ENCODE measurements at regions not wholly inside any gene's neighbourhood (a gene's known extent, or its start where the extent isn't known, plus 50 kb on each side); places are given as distances from the start of the nearest gene placed in this dataset.
"Not testable (repeated sequence)": the region's sequence is repeated elsewhere in the genome, so short reads cannot be mapped to it uniquely, and the experiment has no call there.

DNA sequence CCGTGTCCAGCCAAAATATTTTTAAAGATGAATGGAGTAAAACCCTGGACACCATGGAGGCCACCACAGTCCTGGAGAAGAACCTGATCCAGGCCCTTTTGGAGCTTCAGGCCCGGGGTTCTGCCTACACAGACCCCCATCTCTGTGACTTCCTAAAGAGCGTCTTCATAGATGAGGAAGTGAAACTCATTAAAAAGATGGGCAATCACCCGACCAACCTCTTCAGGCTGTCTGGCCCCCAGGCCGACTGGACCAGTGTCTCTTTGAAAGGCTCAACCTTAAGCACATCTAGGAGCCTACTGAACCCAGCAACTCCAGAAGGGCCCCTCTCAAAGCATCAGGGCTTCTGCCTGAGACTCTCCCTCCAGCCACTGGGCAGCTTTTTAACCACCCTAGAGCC, 107.9 kb upstream of the FAM174B start:
- no peak overlapping the region for H3K4me3 Mint-ChIP-seq

GRCh38 chr15:92768131-92768530, 112.6 kb upstream of the FAM174B start:
- DNase-seq (ENCODE audit: extremely low spot score, unreplicated experiment): peak; percentile 18
- H3K4me1 Mint-ChIP-seq (ENCODE audit: unreplicated experiment); H3K36me3 Mint-ChIP-seq; H3K4me3 Mint-ChIP-seq; H3K27me3 Mint-ChIP-seq; H3K9me3 Mint-ChIP-seq; H3K27ac Mint-ChIP-seq: not testable (repeated sequence)

More for the DNA sequence above, 107.9 kb upstream of the FAM174B start:
- H3K27ac Mint-ChIP-seq: no peak overlapping the region
- H3K36me3 Mint-ChIP-seq: no peaks in the 10 kb centered on the region
- no peak for TF ChIP-seq CTCF (conservative IDR thresholded peaks at IDR 0.05)
- DNase-seq (ENCODE audit: extremely low spot score, unreplicated experiment): no peak
- H3K27me3 Mint-ChIP-seq: no peaks in the 10 kb centered on the region
- no peaks in the 10 kb centered on the region for H3K4me1 Mint-ChIP-seq (ENCODE audit: unreplicated experiment)
- no peaks in the 10 kb centered on the region for H3K9me3 Mint-ChIP-seq

GRCh38 chr15:92770641-92771040, 115.1 kb upstream of the FAM174B start:
- no peak for TF ChIP-seq CTCF (conservative IDR thresholded peaks at IDR 0.05)
- Mint-ChIP-seq H3K4me3 (no peak overlapping the region), H3K36me3 (no peaks in the 10 kb centered on the region), H3K9me3 (no peaks in the 10 kb centered on the region), H3K4me1 (ENCODE audit: unreplicated experiment) (no peaks in the 10 kb centered on the region), H3K27ac (no peak overlapping the region), H3K27me3 (no peaks in the 10 kb centered on the region)
- DNase-seq (ENCODE audit: extremely low spot score, unreplicated experiment): peak; percentile 24

GRCh38 chr15:92772061-92772460, 116.5 kb upstream of the FAM174B start:
- DNase-seq (ENCODE audit: extremely low spot score, unreplicated experiment): peak; percentile 25
- H3K9me3 Mint-ChIP-seq: no peaks in the 10 kb centered on the region
- H3K36me3 Mint-ChIP-seq: no peaks in the 10 kb centered on the region
- H3K4me1 Mint-ChIP-seq (ENCODE audit: unreplicated experiment): no peaks in the 10 kb centered on the region
- no peak for TF ChIP-seq CTCF (conservative IDR thresholded peaks at IDR 0.05)
- no peak overlapping the region for H3K4me3 Mint-ChIP-seq
- no peak overlapping the region for H3K27ac Mint-ChIP-seq
- no peaks in the 10 kb centered on the region for H3K27me3 Mint-ChIP-seq

DNA sequence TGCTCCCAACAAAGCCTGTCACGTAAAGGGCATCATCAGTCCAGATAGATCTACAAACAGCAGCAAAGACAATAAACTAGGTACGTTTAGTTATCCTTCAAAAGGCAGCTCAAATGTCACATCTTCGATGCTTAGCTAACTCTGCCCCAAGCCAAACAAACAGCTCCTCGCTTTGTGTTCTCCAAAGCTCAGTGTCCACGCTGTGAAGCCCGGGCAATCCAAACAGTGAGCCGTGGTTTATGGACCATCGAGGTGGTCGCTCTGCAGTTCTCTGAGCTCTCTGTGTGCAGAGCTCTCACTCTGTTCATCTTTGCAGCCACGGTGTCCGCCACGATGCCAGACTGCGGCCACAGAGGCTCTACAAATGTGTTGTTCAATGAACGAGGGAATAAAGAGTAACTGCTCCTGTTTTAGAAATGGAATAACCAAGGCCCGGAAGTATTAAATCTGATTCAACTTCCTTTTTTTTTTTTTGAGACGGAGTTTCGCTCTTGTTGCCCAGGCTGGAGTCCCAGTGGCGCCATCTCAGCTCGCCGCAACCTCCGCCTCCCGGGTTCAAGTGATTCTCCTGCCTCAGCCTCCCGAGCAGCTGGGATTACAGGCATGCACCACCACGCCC, 117.2 kb upstream of the FAM174B start:
- no peak for TF ChIP-seq CTCF (conservative IDR thresholded peaks at IDR 0.05)
- H3K4me1 Mint-ChIP-seq (ENCODE audit: unreplicated experiment): no peaks in the 10 kb centered on the region
- H3K27ac Mint-ChIP-seq: no peak overlapping the region
- H3K9me3 Mint-ChIP-seq: no peaks in the 10 kb centered on the region
- H3K36me3 Mint-ChIP-seq: no peaks in the 10 kb centered on the region
- H3K4me3 Mint-ChIP-seq: no peak overlapping the region
- DNase-seq (ENCODE audit: extremely low spot score, unreplicated experiment): peak; percentile 42
- H3K27me3 Mint-ChIP-seq: no peaks in the 10 kb centered on the region

GRCh38 chr15:92773340-92773739, 117.8 kb upstream of the FAM174B start:
- Mint-ChIP-seq H3K9me3 (no peaks in the 10 kb centered on the region), H3K4me1 (ENCODE audit: unreplicated experiment) (no peaks in the 10 kb centered on the region), H3K27me3 (no peaks in the 10 kb centered on the region), H3K27ac (no peak overlapping the region), H3K36me3 (no peaks in the 10 kb centered on the region), H3K4me3 (no peak overlapping the region)
- no peak for TF ChIP-seq CTCF (conservative IDR thresholded peaks at IDR 0.05)
- peak; percentile 36 for DNase-seq (ENCODE audit: extremely low spot score, unreplicated experiment)

Measured in type B pancreatic cell (in vitro differentiated cells).